HG02852 (cell line): ENCODE measurements at regions not wholly inside any gene's neighbourhood (a gene's known extent, or its start where the extent isn't known, plus 50 kb on each side); places are given as distances from the start of the nearest gene placed in this dataset.
"Not testable (repeated sequence)": the region's sequence is repeated elsewhere in the genome, so short reads cannot be mapped to it uniquely, and the experiment has no call there.

ENCODE experiments used
- ATAC-seq: cut with Tn5 transposase; IDR thresholded peaks from one replicate; pipeline ENCODE4 v1.9.1; 2021; ENCODE audit warnings: mild to moderate bottlenecking, moderate library complexity; ENCODE audit not compliant: unreplicated experiment

- ATAC-seq, result no peak
Measured at GRCh38 chr14:100416921-100417860, 94.1 kb downstream of the SLC25A47 start.

GRCh38 chr14:100419856-100420255 lies 96.7 kb downstream of the SLC25A47 start:
- ATAC-seq, result no peak

GRCh38 chr14:100421756-100422470 lies 98.8 kb downstream of the SLC25A47 start:
- no peak for ATAC-seq

GRCh38 chr14:100422556-100423316 lies 99.6 kb downstream of the SLC25A47 start:
- no peak for ATAC-seq

- ATAC-seq, result no peak
Measured at GRCh38 chr14:100423317-100424010, 100.3 kb downstream of the SLC25A47 start.

- no peak for ATAC-seq
Measured at GRCh38 chr14:100424504-100425428, 101.6 kb downstream of the SLC25A47 start.

GRCh38 chr14:100425429-100425827 lies 102.3 kb downstream of the SLC25A47 start:
- ATAC-seq, result no peak

GRCh38 chr14:100426314-100426713 lies 103.2 kb downstream of the SLC25A47 start:
- ATAC-seq, result no peak

GRCh38 chr14:100427166-100427565 lies 104.0 kb downstream of the SLC25A47 start:
- ATAC-seq, result no peak

GRCh38 chr14:100428727-100429126 lies 105.6 kb downstream of the SLC25A47 start:
- no peak for ATAC-seq

GRCh38 chr14:100429537-100429936 lies 106.4 kb downstream of the SLC25A47 start:
- ATAC-seq, result no peak

GRCh38 chr14:100430571-100430970 lies 107.4 kb downstream of the SLC25A47 start:
- ATAC-seq, result no peak

GRCh38 chr14:100431461-100431860 lies 108.3 kb downstream of the SLC25A47 start:
- ATAC-seq, result not testable (repeated sequence)

- ATAC-seq, result no peak
Measured at GRCh38 chr14:100432652-100433427, 109.7 kb downstream of the SLC25A47 start.

- no peak for ATAC-seq
Measured at GRCh38 chr14:100433428-100433814, 110.3 kb downstream of the SLC25A47 start.

- no peak for ATAC-seq
Measured at GRCh38 chr14:100434033-100434601, 111.0 kb downstream of the SLC25A47 start.

- ATAC-seq, result no peak
Measured at GRCh38 chr14:100434911-100435438, 111.8 kb downstream of the SLC25A47 start.

- ATAC-seq, result no peak
Measured at GRCh38 chr14:100435459-100435858, 112.3 kb downstream of the SLC25A47 start.
